CD4-positive, alpha-beta T cell (primary cell): ENCODE measurements at regions not wholly inside any gene's neighbourhood (a gene's known extent, or its start where the extent isn't known, plus 50 kb on each side); places are given as distances from the start of the nearest gene placed in this dataset.

Source experiments
- ATAC-seq: fragments of 200-7000 bp; cut with Tn5 transposase; one replicate; pipeline ENCODE4 v1.10.0; 2022; ENCODE audit warnings: mild to moderate bottlenecking; ENCODE audit not compliant: poor library complexity
- CTCF ChIA-PET: fragments of 350-600 bp; sonication (Branson Sonifier 250); formaldehyde crosslinking; loops from one replicate; lab custom pipeline; 2021; ENCODE audit warnings: antibody characterized with exemption, inconsistent platforms; lab: Charles Lee
- POLR2A ChIA-PET: fragments of 350-600 bp; sonication (Branson Sonifier 250); formaldehyde crosslinking; loops from one replicate; lab custom pipeline; 2021; ENCODE audit warnings: antibody characterized with exemption, inconsistent platforms; lab: Charles Lee
- DNase-seq, 14 experiments: peaks; one replicate each; pipeline ENCODE4 v3.0.0-alpha.2; 2013 to 2020; ENCODE audit warnings: mixed read lengths in 2 of 14
- H3K27ac ChIP-seq, 2 donors: one replicate each; pipeline versions ENCODE4 v1.5.1 to v1.7.0; 2013; ENCODE audit warnings: low read length in 2 of 2, low read depth in 1 of 2, mild to moderate bottlenecking in 1 of 2
- H3K27me3 ChIP-seq, 2 experiments: 1 replicate in 1 of 2; 2 replicates in 1 of 2; pipeline versions ENCODE4 v1.6.1 to v1.7.0; 2013; ENCODE audit warnings: low read length in 2 of 2, control low read depth in 1 of 2, mild to moderate bottlenecking in 1 of 2, moderate library complexity in 1 of 2; ENCODE audit not compliant: insufficient read depth in 2 of 2, control insufficient read depth in 1 of 2
- H3K36me3 ChIP-seq: one replicate; pipeline ENCODE4 v1.6.1; 2013; ENCODE audit warnings: low read length, control low read depth; ENCODE audit not compliant: insufficient read depth
- H3K4me1 ChIP-seq: one replicate; pipeline ENCODE4 v1.6.1; 2013; ENCODE audit warnings: low read length, control low read depth; ENCODE audit not compliant: insufficient read depth
- H3K4me3 ChIP-seq: one replicate; pipeline ENCODE4 v1.5.1; 2013; ENCODE audit warnings: mild to moderate bottlenecking, low read length, moderate library complexity
- H3K9me3 ChIP-seq, 2 experiments: 1 replicate in 1 of 2; 2 replicates in 1 of 2; pipeline versions ENCODE4 v1.6.1 to v1.7.0; 2013; ENCODE audit warnings: low read length in 2 of 2, mild to moderate bottlenecking in 2 of 2, control low read depth in 1 of 2, moderate library complexity in 1 of 2; ENCODE audit not compliant: control insufficient read depth in 1 of 2, insufficient read depth in 1 of 2
- H3K27ac Mint-ChIP-seq: one replicate; pipeline ENCODE4 v1.8.0; 2020; ENCODE audit warnings: mixed read lengths
- H3K27me3 Mint-ChIP-seq: one replicate; pipeline ENCODE4 v1.8.0; 2021; ENCODE audit warnings: mixed read lengths
- H3K36me3 Mint-ChIP-seq: one replicate; pipeline ENCODE4 v1.8.0; 2021; ENCODE audit warnings: low read depth, mixed read lengths
- H3K4me1 Mint-ChIP-seq: one replicate; pipeline ENCODE4 v1.8.0; 2021; ENCODE audit warnings: low read depth, mixed read lengths
- H3K4me3 Mint-ChIP-seq: one replicate; pipeline ENCODE4 v1.8.0; 2020; ENCODE audit warnings: mild to moderate bottlenecking, mixed read lengths
- H3K9me3 Mint-ChIP-seq: one replicate; pipeline ENCODE4 v1.8.0; 2020; ENCODE audit warnings: mixed read lengths
- intact Hi-C, 2 experiments: fragments of 100-400 bp; cut with DNase I in 1 of 2; cut with micrococcal nuclease in 1 of 2; formaldehyde crosslinking; loops; one replicate each; pipeline versions ENCODE4 v1.15.1 to v1.9.0; 2023 to 2025; cut with DNase I, micrococcal nuclease
- TF ChIP-seq, protein P1 (sequence below): fragments of 200-600 bp; IDR thresholded peaks from one replicate; pipeline ENCODE4 v1.8.0; 2022; ENCODE audit warnings: antibody characterized with exemption, mild to moderate bottlenecking

DNA sequence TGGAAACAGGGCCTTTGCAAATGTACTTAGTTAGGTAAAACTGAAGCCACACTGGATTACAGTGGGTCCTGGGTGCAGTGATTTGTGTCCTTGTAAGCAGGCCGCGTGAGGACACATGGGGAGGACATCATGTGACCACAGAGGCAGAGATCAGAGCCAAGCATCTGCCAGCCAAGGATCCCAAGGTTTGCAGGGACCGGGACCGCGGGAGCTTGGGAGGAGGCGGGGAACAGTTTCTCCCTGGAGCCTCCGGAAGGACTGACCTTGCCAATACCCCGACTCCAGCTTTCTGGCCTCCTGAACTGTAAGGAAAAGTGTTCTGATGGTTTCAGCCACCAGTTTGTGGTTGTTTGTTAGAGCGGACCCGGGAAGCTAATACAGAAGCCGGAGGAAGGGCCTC is 500.9 kb downstream of the PREX1 start:
- Mint-ChIP-seq H3K9me3 (no peaks in the 10 kb centered on the region), H3K4me3 (no peak overlapping the region), H3K36me3 (no peaks in the 10 kb centered on the region), H3K4me1 (no peaks in the 10 kb centered on the region), H3K27me3 (peaks cover 24% of the 10 kb centered on the region), H3K27ac (no peak overlapping the region)
- H3K4me3 ChIP-seq: no peak overlapping the region
- intact Hi-C loops: no loop called here
- no peaks in the 10 kb centered on the region for H3K4me1 ChIP-seq
- H3K27me3 ChIP-seq: peaks cover 0 to 3% of the 10 kb centered on the region in 2 experiments
- H3K9me3 ChIP-seq: peaks cover 0 to 6% of the 10 kb centered on the region in 2 experiments
- ATAC-seq (no peak), DNase-seq (no peak)
- no peaks in the 10 kb centered on the region for H3K36me3 ChIP-seq
- CTCF ChIA-PET: no interaction called here
- no peak overlapping the region for H3K27ac ChIP-seq
- TF ChIP-seq, protein P1, sequence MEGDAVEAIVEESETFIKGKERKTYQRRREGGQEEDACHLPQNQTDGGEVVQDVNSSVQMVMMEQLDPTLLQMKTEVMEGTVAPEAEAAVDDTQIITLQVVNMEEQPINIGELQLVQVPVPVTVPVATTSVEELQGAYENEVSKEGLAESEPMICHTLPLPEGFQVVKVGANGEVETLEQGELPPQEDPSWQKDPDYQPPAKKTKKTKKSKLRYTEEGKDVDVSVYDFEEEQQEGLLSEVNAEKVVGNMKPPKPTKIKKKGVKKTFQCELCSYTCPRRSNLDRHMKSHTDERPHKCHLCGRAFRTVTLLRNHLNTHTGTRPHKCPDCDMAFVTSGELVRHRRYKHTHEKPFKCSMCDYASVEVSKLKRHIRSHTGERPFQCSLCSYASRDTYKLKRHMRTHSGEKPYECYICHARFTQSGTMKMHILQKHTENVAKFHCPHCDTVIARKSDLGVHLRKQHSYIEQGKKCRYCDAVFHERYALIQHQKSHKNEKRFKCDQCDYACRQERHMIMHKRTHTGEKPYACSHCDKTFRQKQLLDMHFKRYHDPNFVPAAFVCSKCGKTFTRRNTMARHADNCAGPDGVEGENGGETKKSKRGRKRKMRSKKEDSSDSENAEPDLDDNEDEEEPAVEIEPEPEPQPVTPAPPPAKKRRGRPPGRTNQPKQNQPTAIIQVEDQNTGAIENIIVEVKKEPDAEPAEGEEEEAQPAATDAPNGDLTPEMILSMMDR: no peak
- POLR2A ChIA-PET: no interaction called here

DNA sequence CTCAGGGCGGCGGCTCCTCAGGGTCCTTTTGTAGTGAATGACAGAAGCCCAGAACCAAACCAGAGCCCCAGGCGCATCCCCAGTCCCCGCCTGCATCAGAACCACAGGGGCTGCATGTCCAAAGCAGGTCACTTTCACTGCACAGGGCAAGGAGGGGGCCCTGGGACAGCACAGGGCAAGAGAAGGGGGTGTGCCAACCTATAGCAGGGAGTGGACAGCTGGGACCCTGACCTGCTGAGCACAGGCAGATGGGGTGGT is 501.4 kb downstream of the PREX1 start:
- no peaks in the 10 kb centered on the region for H3K36me3 ChIP-seq
- ATAC-seq (no peak), DNase-seq (no peak)
- Mint-ChIP-seq H3K36me3 (no peaks in the 10 kb centered on the region), H3K4me3 (no peak overlapping the region), H3K9me3 (no peaks in the 10 kb centered on the region), H3K27ac (no peak overlapping the region), H3K27me3 (peaks cover 24% of the 10 kb centered on the region), H3K4me1 (no peaks in the 10 kb centered on the region)
- H3K9me3 ChIP-seq: peaks cover 0 to 6% of the 10 kb centered on the region in 2 experiments
- POLR2A ChIA-PET: no interaction called here
- H3K4me3 ChIP-seq: no peak overlapping the region
- TF ChIP-seq, protein P1: no peak
- no peaks in the 10 kb centered on the region for H3K4me1 ChIP-seq
- H3K27ac ChIP-seq: no peak overlapping the region
- peaks cover 0 to 3% of the 10 kb centered on the region in 2 experiments for H3K27me3 ChIP-seq
- CTCF ChIA-PET: no interaction called here
- intact Hi-C loops: no loop called here

DNA sequence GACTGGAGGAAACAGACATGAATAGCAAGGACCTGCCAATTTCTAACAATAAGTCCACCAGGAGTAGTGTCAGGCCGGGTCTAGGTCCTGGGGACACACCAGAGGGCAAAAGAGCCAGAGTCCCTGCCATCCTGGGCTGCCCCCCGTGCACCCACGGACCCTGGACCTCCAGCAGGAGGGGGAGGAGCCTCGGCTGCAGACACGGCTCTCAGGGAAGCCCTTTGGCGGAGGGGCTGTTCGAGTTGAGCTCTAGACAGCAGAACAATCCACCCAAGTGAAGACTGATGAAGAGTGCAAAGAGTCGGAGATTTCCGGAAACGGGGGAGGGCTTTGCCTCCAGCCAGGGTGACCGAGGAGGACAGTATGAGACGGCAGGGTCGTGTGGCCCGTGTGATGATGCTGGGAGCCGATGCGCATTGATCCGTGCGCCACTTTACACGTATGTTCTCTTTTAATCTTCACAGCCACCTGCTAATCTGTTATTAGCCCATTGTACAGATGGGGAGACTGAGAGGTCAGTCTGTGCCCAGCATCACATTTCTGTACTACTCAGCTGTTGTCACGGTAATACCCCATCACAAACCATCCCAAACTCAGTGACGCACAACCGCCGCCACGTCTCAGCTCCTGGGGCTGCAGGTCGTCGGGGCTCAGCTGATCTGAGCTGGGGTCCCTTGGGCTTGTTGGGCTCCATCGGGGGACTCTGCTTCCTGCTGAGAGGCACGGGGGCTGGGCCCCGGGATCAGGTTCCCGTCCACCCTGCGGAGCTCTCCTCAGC is 502.0 kb downstream of the PREX1 start:
- Histone ChIP-seq H3K27me3 (peaks cover 0 to 3% of the 10 kb centered on the region in 2 experiments), H3K4me3 (no peak overlapping the region), H3K4me1 (no peaks in the 10 kb centered on the region), H3K9me3 (peaks cover 0 to 6% of the 10 kb centered on the region in 2 experiments), H3K27ac (no peak overlapping the region), H3K36me3 (no peaks in the 10 kb centered on the region)
- Mint-ChIP-seq H3K27me3 (peaks cover 23% of the 10 kb centered on the region), H3K36me3 (no peaks in the 10 kb centered on the region), H3K9me3 (no peaks in the 10 kb centered on the region), H3K27ac (no peak overlapping the region), H3K4me1 (no peaks in the 10 kb centered on the region), H3K4me3 (no peak overlapping the region)
- POLR2A ChIA-PET: no interaction called here
- DNase-seq: no peak
- no peak for ATAC-seq
- intact Hi-C loops: no loop called here
- CTCF ChIA-PET: no interaction called here
- TF ChIP-seq, protein P1: no peak
